RCC 7860 (cell line): ENCODE measurements at regions not wholly inside any gene's neighbourhood (a gene's known extent, or its start where the extent isn't known, plus 50 kb on each side); places are given as distances from the start of the nearest gene placed in this dataset.

Experiments
- DNase-seq: peaks from one replicate; pipeline ENCODE4 v3.0.0-alpha.2; 2015; ENCODE audit warnings: low spot score
- FAIRE-seq: peaks from 2 replicates; lab custom pipeline; 2012; peaks lifted over from hg19 to GRCh38; lab: Jason Lieb, UNC

- DNase-seq (no peak), FAIRE-seq (no peak)
These were observed 295.6 kb downstream of the ZEB1 start for GRCh38 chr10:31614611-31615010.

- DNase-seq (no peak), FAIRE-seq (no peak)
These were observed 293.1 kb downstream of the ZEB1 start for GRCh38 chr10:31612082-31612481.

- DNase-seq = no peak
- FAIRE-seq = no peak
These were observed 292.1 kb downstream of the ZEB1 start for GRCh38 chr10:31611161-31611560.

GRCh38 chr10:31607481-31607880 lies 288.5 kb downstream of the ZEB1 start:
- no peak for DNase-seq
- no peak for FAIRE-seq

GRCh38 chr10:31606841-31607240 lies 287.8 kb downstream of the ZEB1 start:
- DNase-seq (no peak), FAIRE-seq (no peak)

- no peak for DNase-seq
These were observed 287.0 kb downstream of the ZEB1 start for GRCh38 chr10:31605861-31606525.

GRCh38 chr10:31605426-31605825 lies 286.4 kb downstream of the ZEB1 start:
- FAIRE-seq = no peak
- DNase-seq = no peak

More at GRCh38 chr10:31605861-31606525, 287.0 kb downstream of the ZEB1 start:
- FAIRE-seq = no peak

GRCh38 chr10:31604646-31605170 lies 285.7 kb downstream of the ZEB1 start:
- no peak for FAIRE-seq
- no peak for DNase-seq

GRCh38 chr10:31604096-31604495 lies 285.1 kb downstream of the ZEB1 start:
- DNase-seq (no peak), FAIRE-seq (no peak)

GRCh38 chr10:31603235-31604087 lies 284.4 kb downstream of the ZEB1 start:
- FAIRE-seq = no peak
- DNase-seq = peak; percentile 79

GRCh38 chr10:31602541-31603234 lies 283.7 kb downstream of the ZEB1 start:
- DNase-seq (no peak), FAIRE-seq (no peak)

GRCh38 chr10:31601136-31601535 lies 282.1 kb downstream of the ZEB1 start:
- FAIRE-seq (no peak), DNase-seq (no peak)

- FAIRE-seq (no peak), DNase-seq (peak; percentile 37)
These were observed 280.8 kb downstream of the ZEB1 start for GRCh38 chr10:31599626-31600504.

- DNase-seq (no peak), FAIRE-seq (no peak)
These were observed 277.7 kb downstream of the ZEB1 start for GRCh38 chr10:31596765-31597164.

- FAIRE-seq = no peak
- DNase-seq = no peak
These were observed 277.0 kb downstream of the ZEB1 start for GRCh38 chr10:31595992-31596391.

GRCh38 chr10:31594347-31594873 lies 275.4 kb downstream of the ZEB1 start:
- FAIRE-seq = no peak
- DNase-seq = no peak

GRCh38 chr10:31593124-31593523 lies 274.1 kb downstream of the ZEB1 start:
- DNase-seq (no peak), FAIRE-seq (no peak)

- FAIRE-seq (no peak), DNase-seq (no peak)
These were observed 272.6 kb downstream of the ZEB1 start for GRCh38 chr10:31591569-31591968.

GRCh38 chr10:31590023-31590800 lies 271.2 kb downstream of the ZEB1 start:
- FAIRE-seq (no peak), DNase-seq (no peak)
